GM19467 (cell line): ENCODE measurements at regions not wholly inside any gene's neighbourhood (a gene's known extent, or its start where the extent isn't known, plus 50 kb on each side); places are given as distances from the start of the nearest gene placed in this dataset.

Experiments
- ATAC-seq: cut with Tn5 transposase; IDR thresholded peaks from one replicate; pipeline ENCODE4 v1.9.1; 2021; ENCODE audit warnings: mild to moderate bottlenecking, moderate library complexity; ENCODE audit not compliant: unreplicated experiment

- no peak for ATAC-seq
Measured at GRCh38 chr7:36088553-36088952, 64.5 kb upstream of the EEPD1 start.

- no peak for ATAC-seq
Measured at GRCh38 chr7:36088966-36089365, 64.1 kb upstream of the EEPD1 start.

- no peak for ATAC-seq
Measured at GRCh38 chr7:36090976-36091873, 61.8 kb upstream of the EEPD1 start.

GRCh38 chr7:36091874-36092176 is 61.2 kb upstream of the EEPD1 start:
- ATAC-seq = no peak

- ATAC-seq = no peak
Measured at GRCh38 chr7:36092221-36092771, 60.8 kb upstream of the EEPD1 start.

- no peak for ATAC-seq
Measured at GRCh38 chr7:36096460-36097095, 56.5 kb upstream of the EEPD1 start.

GRCh38 chr7:36098096-36098495 is 55.0 kb upstream of the EEPD1 start:
- ATAC-seq = no peak

GRCh38 chr7:36100226-36100625 is 52.8 kb upstream of the EEPD1 start:
- ATAC-seq = no peak

GRCh38 chr7:36100634-36101033 is 52.4 kb upstream of the EEPD1 start:
- ATAC-seq = no peak
